Stimulated activated naive CD8-positive, alpha-beta T cell treated with anti-CD3 and anti-CD28 coated beads, Interleukin-15, amount 100 ng/mL, for 72 hours (primary cell): ENCODE measurements at regions not wholly inside any gene's neighbourhood (a gene's known extent, or its start where the extent isn't known, plus 50 kb on each side); places are given as distances from the start of the nearest gene placed in this dataset.

Experiments used
- ATAC-seq: fragments of 150-1000 bp; cut with Tn5 transposase; 2 replicates; pipeline ENCODE4 v1.10.0; 2021; ENCODE audit warnings: mild to moderate bottlenecking, moderate library complexity
- DNase-seq, 2 donors: peaks; one replicate each; pipeline ENCODE4 v3.0.0; 2021 to 2022
- H3K27ac Mint-ChIP-seq, 2 donors: one replicate each; pipeline ENCODE4 v1.8.0; 2022; ENCODE audit warnings: mild to moderate bottlenecking in 2 of 2, mixed read lengths in 2 of 2, moderate library complexity in 2 of 2
- H3K27me3 Mint-ChIP-seq: one replicate; pipeline ENCODE4 v1.8.0; 2022; ENCODE audit warnings: mixed read lengths
- H3K4me1 Mint-ChIP-seq: one replicate; pipeline ENCODE4 v1.8.0; 2022; ENCODE audit warnings: mild to moderate bottlenecking, mixed read lengths
- H3K4me3 Mint-ChIP-seq, 2 donors: one replicate each; pipeline ENCODE4 v1.8.0; 2022; ENCODE audit warnings: mild to moderate bottlenecking in 2 of 2, mixed read lengths in 2 of 2, moderate library complexity in 1 of 2
- H3K9me3 Mint-ChIP-seq, 2 donors: one replicate each; pipeline ENCODE4 v1.8.0; 2022; ENCODE audit warnings: mixed read lengths in 2 of 2

GRCh38 chr9:81499021-81499454 is 190.3 kb downstream of the TLE1 start:
- ATAC-seq (no peak), DNase-seq (no peak)
- Mint-ChIP-seq H3K27ac (no peak overlapping the region), H3K27me3 (no peaks in the 10 kb centered on the region), H3K4me3 (no peak overlapping the region), H3K4me1 (no peaks in the 10 kb centered on the region), H3K9me3 (no peaks in the 10 kb centered on the region)

GRCh38 chr9:81498576-81498975 is 190.8 kb downstream of the TLE1 start:
- H3K4me1 Mint-ChIP-seq: no peaks in the 10 kb centered on the region
- ATAC-seq (no peak), DNase-seq (no peak)
- no peak overlapping the region for H3K4me3 Mint-ChIP-seq
- H3K27me3 Mint-ChIP-seq: no peaks in the 10 kb centered on the region
- H3K27ac Mint-ChIP-seq: no peak overlapping the region
- H3K9me3 Mint-ChIP-seq: no peaks in the 10 kb centered on the region

- ATAC-seq: no peak
- Mint-ChIP-seq H3K4me3 (no peak overlapping the region), H3K9me3 (no peaks in the 10 kb centered on the region), H3K27ac (no peak overlapping the region), H3K27me3 (no peaks in the 10 kb centered on the region), H3K4me1 (no peaks in the 10 kb centered on the region)
- no peak for DNase-seq
These were observed 192.3 kb downstream of the TLE1 start for GRCh38 chr9:81497091-81497490.

GRCh38 chr9:81492710-81493447 is 196.5 kb downstream of the TLE1 start:
- Mint-ChIP-seq H3K27me3 (no peaks in the 10 kb centered on the region), H3K9me3 (no peaks in the 10 kb centered on the region), H3K4me1 (no peaks in the 10 kb centered on the region), H3K4me3 (no peak overlapping the region), H3K27ac (no peak overlapping the region)
- DNase-seq (no peak), ATAC-seq (no peak)

GRCh38 chr9:81490605-81491331 is 198.6 kb downstream of the TLE1 start:
- H3K4me3 Mint-ChIP-seq: no peak overlapping the region
- H3K27ac Mint-ChIP-seq: no peak overlapping the region
- ATAC-seq (no peak), DNase-seq (no peak)
- H3K9me3 Mint-ChIP-seq: no peaks in the 10 kb centered on the region
- no peaks in the 10 kb centered on the region for H3K27me3 Mint-ChIP-seq
- H3K4me1 Mint-ChIP-seq: no peaks in the 10 kb centered on the region

GRCh38 chr9:81489046-81489445 is 200.3 kb downstream of the TLE1 start:
- Mint-ChIP-seq H3K27ac (no peak overlapping the region), H3K4me3 (no peak overlapping the region), H3K27me3 (no peaks in the 10 kb centered on the region), H3K9me3 (peaks cover 0 to 7% of the 10 kb centered on the region in 2 donors), H3K4me1 (no peaks in the 10 kb centered on the region)
- DNase-seq (no peak), ATAC-seq (no peak)

GRCh38 chr9:81480828-81481604 is 208.3 kb downstream of the TLE1 start:
- Mint-ChIP-seq H3K27me3 (no peaks in the 10 kb centered on the region), H3K4me1 (no peaks in the 10 kb centered on the region), H3K4me3 (no peak overlapping the region), H3K9me3 (peaks cover 4 to 12% of the 10 kb centered on the region in 2 donors), H3K27ac (no peak overlapping the region)
- DNase-seq (no peak), ATAC-seq (no peak)

- Mint-ChIP-seq H3K4me1 (no peaks in the 10 kb centered on the region), H3K27me3 (no peaks in the 10 kb centered on the region), H3K4me3 (no peak overlapping the region), H3K9me3 (peaks cover 8 to 11% of the 10 kb centered on the region in 2 donors), H3K27ac (no peak overlapping the region)
- ATAC-seq: no peak
- DNase-seq: no peak
These were observed 209.8 kb downstream of the TLE1 start for GRCh38 chr9:81479573-81479972.

- Mint-ChIP-seq H3K4me3 (no peak overlapping the region), H3K9me3 (peaks cover 8 to 9% of the 10 kb centered on the region in 2 donors), H3K27me3 (no peaks in the 10 kb centered on the region), H3K27ac (no peak overlapping the region), H3K4me1 (no peaks in the 10 kb centered on the region)
- no peak for DNase-seq
- no peak for ATAC-seq
These were observed 211.7 kb downstream of the TLE1 start for GRCh38 chr9:81477669-81478068.

GRCh38 chr9:81476813-81477490 is 212.4 kb downstream of the TLE1 start:
- peaks cover 8 to 9% of the 10 kb centered on the region in 2 donors for H3K9me3 Mint-ChIP-seq
- DNase-seq: no peak
- ATAC-seq: no peak
- H3K4me3 Mint-ChIP-seq: no peak overlapping the region
- H3K4me1 Mint-ChIP-seq: no peaks in the 10 kb centered on the region
- H3K27me3 Mint-ChIP-seq: no peaks in the 10 kb centered on the region
- H3K27ac Mint-ChIP-seq: no peak overlapping the region

- Mint-ChIP-seq H3K27ac (peak overlapping the region in 1 of 2 donors; percentile 64), H3K4me3 (no peak overlapping the region), H3K9me3 (peaks cover 4% of the 10 kb centered on the region in 2 donors), H3K4me1 (no peaks in the 10 kb centered on the region), H3K27me3 (peaks cover 2% of the 10 kb centered on the region)
- no peak for ATAC-seq
- DNase-seq: no peak
These were observed 214.6 kb downstream of the TLE1 start for GRCh38 chr9:81474792-81475191.

GRCh38 chr9:81474125-81474524 is 215.2 kb downstream of the TLE1 start:
- H3K4me3 Mint-ChIP-seq: no peak overlapping the region
- DNase-seq: no peak
- no peak overlapping the region for H3K27ac Mint-ChIP-seq
- H3K27me3 Mint-ChIP-seq: peaks cover 9% of the 10 kb centered on the region
- no peaks in the 10 kb centered on the region for H3K4me1 Mint-ChIP-seq
- no peak for ATAC-seq
- H3K9me3 Mint-ChIP-seq: peaks cover 4% of the 10 kb centered on the region in 2 donors

- Mint-ChIP-seq H3K4me1 (no peaks in the 10 kb centered on the region), H3K9me3 (peaks cover 4% of the 10 kb centered on the region in 2 donors), H3K4me3 (no peak overlapping the region), H3K27me3 (peaks cover 13% of the 10 kb centered on the region), H3K27ac (no peak overlapping the region)
- ATAC-seq (no peak), DNase-seq (no peak)
These were observed 215.6 kb downstream of the TLE1 start for GRCh38 chr9:81473708-81474107.

GRCh38 chr9:81473206-81473605 is 216.1 kb downstream of the TLE1 start:
- no peak for ATAC-seq
- H3K4me1 Mint-ChIP-seq: no peaks in the 10 kb centered on the region
- peaks cover 4% of the 10 kb centered on the region in 2 donors for H3K9me3 Mint-ChIP-seq
- no peak overlapping the region for H3K27ac Mint-ChIP-seq
- DNase-seq: no peak
- H3K27me3 Mint-ChIP-seq: peaks cover 13% of the 10 kb centered on the region
- no peak overlapping the region for H3K4me3 Mint-ChIP-seq

GRCh38 chr9:81472701-81473100 is 216.6 kb downstream of the TLE1 start:
- no peak for DNase-seq
- Mint-ChIP-seq H3K4me3 (no peak overlapping the region), H3K27ac (no peak overlapping the region), H3K4me1 (no peaks in the 10 kb centered on the region), H3K9me3 (peaks cover 4% of the 10 kb centered on the region in 2 donors), H3K27me3 (peaks cover 13% of the 10 kb centered on the region)
- no peak for ATAC-seq
